H54 (cell line): ENCODE measurements at regions not wholly inside any gene's neighbourhood (a gene's known extent, or its start where the extent isn't known, plus 50 kb on each side); places are given as distances from the start of the nearest gene placed in this dataset.

Experiments
- DNase-seq: peaks from one replicate; pipeline ENCODE4 v3.0.0; 2011; ENCODE audit warnings: low spot score, mixed read lengths; ENCODE audit not compliant: insufficient read length
- FAIRE-seq: peaks from 3 replicates; lab custom pipeline; 2011; peaks lifted over from hg19 to GRCh38; lab: Jason Lieb, UNC
- POLR2A ChIP-seq: IDR thresholded peaks from 2 replicates; pipeline ENCODE4 v1.6.1; 2011; ENCODE audit warnings: low read depth, mild to moderate bottlenecking, low read length

DNA sequence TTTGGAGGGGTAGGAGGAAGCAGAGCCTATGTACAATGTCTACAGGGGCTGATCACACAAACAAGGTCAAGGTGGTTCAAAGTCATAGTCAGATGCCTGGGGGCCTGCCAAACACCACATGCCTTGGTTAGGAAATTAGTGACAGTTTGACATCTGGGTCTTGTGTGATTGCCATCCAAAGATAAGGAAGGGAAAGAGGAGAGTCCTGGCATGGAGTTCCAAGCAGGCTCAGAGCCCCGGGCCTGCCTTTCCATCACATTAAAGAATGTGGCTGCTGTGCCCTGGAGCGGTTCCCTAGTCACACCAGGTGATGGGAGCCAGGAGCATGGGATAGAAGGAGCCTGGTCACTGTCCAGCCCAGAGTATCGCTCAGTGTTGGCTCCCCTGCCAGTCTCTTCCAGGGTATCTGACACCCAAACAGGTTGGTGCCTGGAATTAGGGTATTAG lies 53.6 kb upstream of the BCL2L14 start:
- no peak for FAIRE-seq
- TF ChIP-seq POLR2A = no peak
- no peak for DNase-seq

DNA sequence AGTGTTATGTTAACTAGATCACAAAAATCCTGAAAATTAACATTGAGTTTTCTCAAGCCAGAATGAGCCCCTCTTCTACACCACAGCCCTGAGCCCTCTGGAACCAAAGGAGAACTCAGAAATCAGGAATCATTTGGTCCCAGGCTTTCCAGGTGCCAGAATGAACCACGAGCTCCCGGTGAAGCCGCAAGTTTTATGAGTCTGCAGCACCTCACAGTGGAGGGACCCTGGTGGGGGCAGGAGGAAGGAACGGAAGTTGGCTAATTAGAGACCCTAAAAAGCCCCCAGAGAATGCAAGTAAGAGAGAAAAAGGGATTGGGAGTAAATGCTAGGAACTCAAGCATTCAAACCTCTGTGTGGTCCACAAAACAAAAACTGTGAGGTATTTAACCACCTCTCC lies 52.9 kb upstream of the BCL2L14 start:
- no peak for TF ChIP-seq POLR2A
- DNase-seq = no peak
- FAIRE-seq = no peak

DNA sequence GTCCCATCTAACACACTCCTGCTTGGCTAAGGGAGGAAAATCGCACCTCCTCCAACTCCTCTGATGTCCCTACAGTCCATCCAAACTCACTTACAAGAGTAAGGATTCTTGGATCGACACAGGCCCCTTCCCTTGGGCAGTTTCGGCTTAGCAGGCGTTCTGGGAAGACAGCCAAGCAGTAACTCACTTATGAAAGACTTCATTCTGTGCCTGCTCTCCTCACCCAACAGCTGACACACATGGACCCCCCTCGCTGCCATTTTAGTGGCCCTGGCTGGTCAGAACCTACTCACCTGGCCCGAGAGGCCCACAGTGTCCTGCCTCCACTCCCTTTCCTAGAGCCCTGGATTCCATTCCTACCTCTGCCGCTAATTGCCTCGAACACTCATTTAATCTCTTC lies 52.3 kb upstream of the BCL2L14 start:
- FAIRE-seq = no peak

DNA sequence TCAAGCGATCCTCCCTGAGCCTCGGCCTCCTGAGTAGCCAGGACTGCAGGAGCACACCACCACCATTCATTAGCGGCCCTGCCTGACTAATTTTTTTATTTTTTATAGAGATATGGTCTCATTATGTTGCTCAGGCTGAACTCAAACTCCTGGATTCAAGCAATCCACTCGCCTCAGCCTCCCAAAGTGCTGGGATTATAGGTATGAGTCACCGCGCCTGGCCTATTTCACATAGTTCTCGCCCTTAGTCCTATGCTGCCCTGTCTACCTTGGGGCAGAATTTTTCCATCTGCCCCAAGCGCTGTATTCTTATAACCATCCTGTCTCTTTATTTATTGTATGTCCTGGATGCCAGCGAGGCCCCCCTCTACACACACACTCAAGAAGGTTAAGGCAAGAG lies 50.9 kb upstream of the BCL2L14 start:
- no peak for TF ChIP-seq POLR2A
- DNase-seq (no peak), FAIRE-seq (no peak)

More for the DNA sequence above, 52.3 kb upstream of the BCL2L14 start:
- DNase-seq = no peak
- TF ChIP-seq POLR2A = no peak

DNA sequence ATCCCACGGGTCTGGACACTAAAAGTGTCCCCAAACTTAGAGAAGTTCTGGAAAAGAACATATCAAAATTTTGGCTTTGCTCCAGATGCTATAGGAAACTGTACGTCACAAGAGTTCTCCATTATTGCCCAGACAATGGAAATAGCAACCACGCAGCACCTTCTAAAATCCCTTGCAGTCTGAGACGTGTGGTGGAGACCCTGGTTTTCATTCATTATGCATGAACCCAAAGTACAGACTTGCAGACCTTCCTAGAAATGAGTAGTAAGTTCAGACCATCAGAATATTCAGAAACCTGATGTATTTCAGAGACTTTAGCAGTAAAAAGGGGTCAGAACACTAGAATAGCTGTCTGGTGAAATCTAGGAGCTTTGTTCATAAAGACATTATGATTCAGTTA lies 50.0 kb upstream of the BCL2L14 start:
- no peak for TF ChIP-seq POLR2A
- FAIRE-seq (no peak), DNase-seq (no peak)
